Loucy (cell line): ENCODE measurements at regions not wholly inside any gene's neighbourhood (a gene's known extent, or its start where the extent isn't known, plus 50 kb on each side); places are given as distances from the start of the nearest gene placed in this dataset.

Experiments
- CTCF ChIP-seq: fragments of 200-600 bp; sonication (generic); conservative IDR thresholded peaks from 2 replicates; pipeline ENCODE4 v1.5.1; 2014; ENCODE audit warnings: mild to moderate bottlenecking, antibody characterized with exemption, low read length
- EZH2phosphoT487 ChIP-seq: fragments of 200-600 bp; IDR thresholded peaks from 2 replicates; pipeline ENCODE4 v1.6.1; 2018; ENCODE audit warnings: antibody characterized with exemption, mild to moderate bottlenecking, moderate library complexity, borderline replicate concordance

GRCh38 chr13:105290596-105290995, 1244.9 kb downstream of the EFNB2 start:
- no peak for TF ChIP-seq CTCF
- no peak for TF ChIP-seq EZH2phosphoT487
